B cell (primary cell): ENCODE measurements at regions not wholly inside any gene's neighbourhood (a gene's known extent, or its start where the extent isn't known, plus 50 kb on each side); places are given as distances from the start of the nearest gene placed in this dataset.

Source experiments
- CTCF ChIP-seq: fragments of 200-600 bp; IDR thresholded peaks from one replicate; pipeline ENCODE4 v1.8.0; 2022; ENCODE audit warnings: antibody characterized with exemption, mild to moderate bottlenecking
- EZH2 ChIP-seq: IDR thresholded peaks from 2 replicates; pipeline ENCODE4 v1.6.1; 2012; ENCODE audit warnings: borderline replicate concordance, low read depth, mild to moderate bottlenecking, moderate library complexity, low read length; ENCODE audit not compliant: insufficient read depth, poor library complexity, severe bottlenecking

GRCh38 chr6:16956361-16956760, 145.5 kb upstream of the STMND1 start:
- TF ChIP-seq CTCF (no peak), EZH2 (no peak)
